ENCODE measurements at regions not wholly inside any gene's neighbourhood (a gene's known extent, or its start where the extent isn't known, plus 50 kb on each side); places are given as distances from the start of the nearest gene placed in this dataset.
"Not testable (repeated sequence)": the region's sequence is repeated elsewhere in the genome, so short reads cannot be mapped to it uniquely, and the experiment has no call there.

DNA sequence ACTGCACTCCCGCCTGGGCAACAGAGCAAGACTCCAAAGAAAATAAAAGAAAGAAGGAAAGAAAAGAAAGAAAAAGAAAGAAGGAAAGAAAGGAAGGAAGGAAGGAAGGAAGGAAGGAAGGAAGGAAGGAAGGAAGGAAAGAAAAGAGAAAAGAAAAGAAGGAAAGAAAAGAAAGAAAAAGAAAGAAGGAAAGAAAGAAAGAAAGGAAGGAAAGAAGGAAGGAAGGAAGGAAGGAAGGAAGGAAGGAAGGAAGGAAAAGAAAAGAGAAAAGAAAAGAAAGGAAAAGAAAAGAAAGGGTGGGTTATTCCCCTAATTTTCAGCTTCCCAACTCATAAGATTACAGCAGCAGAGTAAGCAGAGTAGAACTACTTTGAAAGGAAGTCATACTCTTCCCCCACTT lies 64.4 kb downstream of the TMEM200C start:
- DNase-seq: not testable (repeated sequence)

DNA sequence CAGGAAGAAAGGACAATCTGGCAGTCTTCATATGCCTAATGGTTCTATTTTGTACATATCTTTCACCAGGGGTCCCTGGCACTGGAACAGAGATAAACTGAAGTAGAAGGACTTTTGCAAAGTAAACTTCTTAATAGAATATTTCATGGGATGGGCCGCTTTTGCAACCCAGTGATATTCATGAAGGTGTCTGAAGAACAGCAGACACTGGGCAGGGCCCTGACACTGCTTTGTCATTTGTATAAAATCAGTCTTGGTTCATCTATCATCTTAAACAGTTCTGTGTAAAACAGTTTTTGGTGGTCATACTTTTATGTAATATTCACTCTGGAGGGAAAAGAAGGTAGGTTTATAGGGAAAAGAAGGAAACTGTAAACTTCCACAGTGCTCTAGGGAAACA lies 66.4 kb downstream of the TMEM200C start:
- DNase-seq: no peak

DNA sequence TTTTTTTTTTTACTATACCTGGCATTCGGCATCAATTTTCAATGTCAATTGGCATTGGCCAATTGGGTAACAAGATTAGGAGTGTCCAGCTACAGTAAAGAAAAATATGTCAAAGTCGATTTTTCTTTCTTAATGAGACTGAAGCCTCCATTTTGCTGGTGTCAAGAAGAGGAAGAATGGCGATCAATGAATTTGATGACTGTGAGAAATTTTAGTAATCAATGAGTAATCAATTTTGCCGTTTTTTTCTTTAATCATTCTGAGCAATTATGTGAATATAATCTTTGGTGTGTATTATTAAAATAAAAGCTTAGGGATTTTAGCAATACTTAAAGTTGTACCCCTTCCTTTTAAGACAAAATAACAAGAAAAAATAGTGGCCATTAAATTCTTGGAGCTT lies 69.7 kb downstream of the TMEM200C start:
- DNase-seq: no peak

DNA sequence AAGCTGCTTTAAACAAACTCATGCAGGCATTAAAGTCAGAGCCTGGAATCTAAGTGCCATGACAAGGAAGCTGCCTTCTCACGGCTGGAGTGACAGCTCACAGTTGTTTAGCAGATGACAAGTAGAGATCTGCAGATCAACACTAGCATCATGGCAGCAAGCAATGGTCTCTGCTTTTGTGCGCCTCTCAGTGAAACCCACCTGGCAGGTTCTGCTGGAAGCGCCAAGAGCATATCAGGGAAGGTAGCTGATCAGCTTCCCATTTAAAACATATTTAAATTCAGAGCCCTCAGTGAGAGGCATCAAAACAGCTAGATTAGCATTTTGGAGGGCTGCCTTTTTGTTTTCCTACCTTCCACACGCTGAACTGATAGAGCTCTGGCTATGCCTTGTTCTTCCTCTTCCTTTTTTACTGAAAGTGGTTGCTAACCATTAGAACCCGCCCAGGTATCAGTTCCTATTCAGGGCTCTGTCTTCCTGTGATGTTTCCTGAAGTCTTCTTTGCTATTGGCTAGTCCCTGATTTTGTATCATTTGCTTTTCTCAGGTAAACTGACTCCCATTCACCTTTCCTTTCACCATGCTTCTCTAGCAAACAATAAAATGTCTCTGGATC lies 70.8 kb downstream of the TMEM200C start:
- DNase-seq: no peak

DNA sequence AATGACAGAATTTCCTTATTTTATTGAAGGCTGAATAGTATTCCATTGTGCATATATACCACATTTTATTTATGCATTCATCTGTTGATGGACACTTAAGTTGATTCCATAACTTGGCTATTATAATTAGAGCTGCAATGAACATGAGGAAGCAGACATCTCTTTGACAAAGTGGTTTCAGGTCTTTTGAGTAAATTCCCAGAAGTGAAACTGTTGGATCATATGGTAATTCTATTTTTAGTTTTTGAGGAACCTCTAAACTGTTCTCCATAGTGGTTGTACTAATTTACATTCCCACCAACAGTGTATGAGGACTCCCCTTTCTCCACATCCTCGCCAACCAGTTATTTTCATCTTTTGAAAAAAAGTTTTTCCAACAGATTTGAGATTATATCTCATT lies 77.5 kb downstream of the TMEM200C start:
- DNase-seq: no peak

DNA sequence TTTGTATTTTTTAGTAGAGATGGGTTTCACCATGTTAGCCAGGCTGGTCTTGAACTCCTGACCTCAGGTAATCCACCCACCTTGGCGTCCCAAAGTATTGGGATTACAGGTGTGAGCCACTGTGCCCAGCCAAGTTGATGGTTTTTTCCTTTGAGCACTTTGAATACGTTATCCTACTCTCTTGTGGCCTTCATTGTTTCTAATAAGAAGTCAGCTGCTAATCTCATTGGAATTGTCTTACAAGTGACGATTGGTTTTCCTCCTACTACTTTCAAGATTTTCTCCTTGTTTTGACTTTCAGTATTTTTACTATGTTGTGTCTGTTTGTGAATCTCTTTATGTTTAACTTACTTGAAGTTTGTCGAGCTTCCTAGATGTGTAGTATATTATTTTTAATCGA lies 88.5 kb downstream of the TMEM200C start:
- DNase-seq: no peak

DNA sequence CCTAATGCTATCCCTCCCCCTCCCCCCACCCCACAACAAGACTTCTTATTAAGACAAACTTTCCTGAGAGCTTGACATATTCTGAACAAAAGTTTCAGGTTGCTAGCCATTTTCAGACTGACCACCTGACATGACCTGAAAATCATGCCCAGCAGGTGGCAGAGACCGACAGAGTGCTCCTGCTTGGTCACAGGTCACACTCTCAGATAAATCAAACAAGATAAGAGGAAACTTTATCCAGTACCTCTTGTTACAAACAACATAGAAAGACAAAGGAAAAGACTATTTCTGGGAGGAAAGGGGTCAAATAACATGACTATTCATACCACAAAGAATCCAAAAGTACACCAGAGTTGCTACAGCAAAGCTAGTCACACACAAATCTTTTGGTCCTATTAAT lies 107.4 kb downstream of the TMEM200C start:
- no peak for DNase-seq

DNA sequence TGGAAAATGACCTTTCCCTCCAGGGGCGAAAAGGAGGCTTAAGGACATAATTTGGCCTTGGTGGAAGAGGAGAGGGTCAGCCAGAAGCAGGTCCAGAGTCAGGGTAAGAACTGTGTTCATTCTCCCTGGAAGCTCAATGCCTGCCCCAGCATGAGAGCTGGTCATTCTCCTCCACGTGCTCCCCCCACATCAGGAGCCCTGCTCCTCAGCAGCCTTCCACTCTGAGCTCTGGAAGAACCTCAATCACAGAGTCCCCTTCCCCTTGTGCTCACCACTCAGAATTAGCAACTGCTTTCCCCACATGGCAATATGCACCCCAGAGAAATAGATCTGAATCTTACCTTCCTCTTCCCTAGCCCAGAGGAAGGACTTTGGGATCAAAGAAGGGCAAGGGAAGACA lies 115.4 kb downstream of the TMEM200C start:
- DNase-seq: no peak

DNA sequence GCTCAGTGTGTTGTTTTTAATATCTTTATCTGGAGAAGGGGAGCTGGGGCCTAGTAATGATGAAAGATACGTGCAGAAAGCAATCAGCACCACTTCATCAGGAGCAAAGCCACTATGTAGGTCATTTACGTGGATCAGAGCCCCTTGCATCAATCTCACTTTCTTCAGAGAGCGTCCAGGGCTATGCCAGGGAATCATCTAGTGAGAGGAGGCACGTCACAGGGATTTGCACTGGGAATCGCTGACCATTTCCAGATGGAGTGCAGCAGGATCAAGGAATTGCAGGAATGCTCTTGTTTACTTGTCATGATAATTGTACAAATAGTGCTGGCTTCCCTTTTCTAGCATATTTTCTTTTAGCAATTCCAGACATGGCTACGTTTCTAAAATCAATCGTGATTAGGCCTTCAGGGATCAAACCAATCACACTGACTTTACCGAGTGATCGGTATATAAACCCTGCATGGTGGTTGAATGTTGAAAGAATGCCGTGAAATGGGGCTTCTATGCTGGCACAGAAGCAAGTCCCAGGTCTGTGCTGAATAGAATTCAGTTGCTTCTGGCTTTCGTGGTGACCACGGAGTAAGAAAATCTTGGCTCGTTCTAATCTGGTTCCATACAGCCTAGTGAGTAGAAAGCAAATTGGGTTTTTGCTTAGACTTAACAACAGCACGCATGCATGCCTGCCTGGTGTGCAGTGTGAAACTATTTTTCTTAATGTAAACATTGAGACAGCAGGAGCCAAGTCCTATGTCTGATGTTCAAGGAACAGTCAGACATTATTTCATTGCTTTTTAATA lies 122.8 kb downstream of the TMEM200C start:
- no peak for DNase-seq

DNA sequence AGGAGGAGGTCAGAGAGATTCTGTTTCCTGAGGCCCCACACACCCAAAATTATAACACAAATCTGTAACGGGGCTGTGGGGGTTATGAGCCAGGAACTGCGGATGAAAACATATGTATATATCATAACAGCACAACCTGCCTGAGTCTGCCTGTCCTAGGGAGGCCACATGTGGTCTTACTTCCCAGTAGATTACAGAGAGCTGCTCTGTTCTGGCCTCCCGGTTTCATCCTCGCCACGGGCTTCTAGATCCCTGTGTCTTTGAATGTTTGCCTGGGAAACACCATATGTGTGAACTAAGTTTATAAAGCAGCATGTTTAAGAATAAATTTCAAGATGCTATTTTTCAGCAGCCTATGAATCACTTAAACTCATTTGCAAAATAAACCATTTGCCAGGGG lies 124.0 kb downstream of the TMEM200C start:
- DNase-seq: no peak

DNA sequence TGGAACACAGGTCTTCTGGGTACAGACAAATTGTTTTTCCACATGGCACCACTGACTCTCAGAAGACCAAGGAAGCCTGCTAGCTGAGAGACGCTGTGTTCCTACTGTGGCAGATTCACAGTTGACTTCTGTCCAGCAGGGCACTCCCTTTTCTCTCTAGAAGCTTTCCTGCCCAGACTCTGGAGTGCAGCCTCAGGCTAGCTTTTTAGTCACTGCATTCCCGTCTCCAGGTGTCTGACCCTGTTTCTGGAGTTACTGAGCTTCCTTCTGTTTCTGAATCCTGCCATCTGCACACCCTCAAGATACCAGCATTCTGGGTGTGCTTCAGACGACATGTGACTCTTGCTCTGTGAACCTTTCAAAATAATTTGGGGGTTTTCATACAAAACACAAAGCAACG lies 125.1 kb downstream of the TMEM200C start:
- no peak for DNase-seq

DNA sequence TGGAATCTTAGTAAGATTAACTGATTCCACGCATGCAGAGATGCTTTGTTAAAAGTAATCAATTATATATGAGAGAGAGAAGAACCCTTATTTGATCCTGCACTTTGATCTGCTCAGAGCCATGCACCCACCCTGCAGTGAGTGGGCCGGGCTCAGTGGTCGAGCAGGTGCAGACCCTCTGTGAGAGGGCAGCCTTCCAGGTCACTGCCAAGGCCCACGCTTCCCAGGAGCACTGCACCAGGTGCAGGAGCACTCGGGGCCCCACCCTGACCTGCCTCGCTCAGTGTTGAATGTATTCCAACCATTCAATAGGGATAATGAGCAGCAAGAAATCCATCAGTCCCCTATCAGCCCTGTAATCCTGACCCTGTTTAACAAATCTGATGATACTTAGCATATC lies 126.9 kb downstream of the TMEM200C start:
- DNase-seq: no peak

DNA sequence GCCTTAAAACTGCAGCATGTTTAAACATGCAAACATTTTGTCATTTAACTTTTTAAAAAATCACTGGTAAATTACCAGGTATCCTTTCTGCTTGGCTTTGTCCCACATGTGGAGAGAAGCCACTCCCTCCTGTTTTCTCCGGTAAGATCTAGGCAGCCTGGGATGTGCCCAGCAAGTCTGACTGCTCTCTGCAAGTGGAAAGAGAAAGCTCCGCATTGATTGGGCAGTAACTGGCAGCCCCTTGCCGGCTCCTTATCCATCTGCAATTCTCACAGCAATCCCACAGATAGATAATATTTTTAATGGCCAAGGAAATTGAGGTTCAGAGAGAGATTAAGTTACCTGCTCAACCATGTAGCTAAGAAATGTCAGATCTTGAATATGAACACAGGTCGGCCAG lies 136.1 kb downstream of the TMEM200C start:
- peak in 2 of 56 donors; percentile 1 to 2 for DNase-seq

DNA sequence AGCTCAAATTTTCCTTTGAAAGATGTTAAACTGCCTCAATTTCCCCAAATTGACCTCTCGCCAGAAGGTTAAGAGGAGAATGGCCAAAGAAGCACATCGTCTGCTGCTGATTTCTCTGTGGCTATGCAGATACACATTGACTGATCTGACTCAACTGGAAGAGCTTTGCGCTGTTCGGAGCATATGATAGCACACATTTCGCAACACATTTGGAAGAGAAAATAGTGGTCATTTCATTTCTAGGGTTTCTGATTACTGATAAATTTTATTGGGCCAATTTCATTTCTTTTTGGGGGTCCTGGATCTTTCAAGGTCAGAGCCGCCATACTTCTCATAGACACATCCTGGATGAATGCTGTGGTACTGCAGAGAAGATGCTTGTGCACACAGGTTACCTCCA lies 138.5 kb downstream of the TMEM200C start:
- DNase-seq: no peak

DNA sequence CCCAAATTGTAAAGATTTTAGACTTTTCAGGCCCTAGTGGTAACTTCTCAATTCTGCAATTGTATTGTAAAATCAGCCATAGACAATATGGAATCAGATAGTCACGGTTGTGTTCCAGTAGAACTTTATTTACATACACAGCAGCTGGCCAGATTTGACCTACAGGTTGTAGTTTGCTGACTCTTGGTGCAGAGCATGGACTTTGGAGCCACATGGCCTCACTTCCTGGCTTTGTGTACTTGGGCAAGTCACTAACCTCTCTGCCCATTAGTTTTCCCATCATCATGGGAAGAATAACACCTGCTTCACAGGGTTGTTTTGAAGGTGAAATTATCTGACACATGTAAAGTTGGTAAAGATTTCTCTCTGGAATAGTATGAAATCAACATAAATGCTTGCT lies 147.6 kb downstream of the TMEM200C start:
- no peak for DNase-seq

DNA sequence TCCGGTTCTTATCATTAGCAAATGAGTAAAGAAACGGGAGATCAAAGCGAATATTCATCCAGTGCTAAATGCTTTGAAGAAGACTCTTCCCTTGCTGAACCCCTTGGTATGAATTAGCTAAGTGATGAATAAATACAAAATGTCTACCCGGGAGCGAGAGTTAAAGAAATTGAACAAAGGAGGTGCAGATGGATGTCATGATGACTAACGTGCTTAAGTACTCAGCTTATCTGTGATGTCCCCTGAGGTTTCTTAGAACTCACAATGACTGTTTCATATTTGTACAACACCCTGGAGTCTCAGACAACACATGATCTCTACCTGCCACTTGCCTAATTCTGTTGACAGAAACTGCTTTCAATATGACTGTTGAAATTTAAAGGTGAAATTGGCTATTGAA lies 148.5 kb downstream of the TMEM200C start:
- no peak for DNase-seq

DNA sequence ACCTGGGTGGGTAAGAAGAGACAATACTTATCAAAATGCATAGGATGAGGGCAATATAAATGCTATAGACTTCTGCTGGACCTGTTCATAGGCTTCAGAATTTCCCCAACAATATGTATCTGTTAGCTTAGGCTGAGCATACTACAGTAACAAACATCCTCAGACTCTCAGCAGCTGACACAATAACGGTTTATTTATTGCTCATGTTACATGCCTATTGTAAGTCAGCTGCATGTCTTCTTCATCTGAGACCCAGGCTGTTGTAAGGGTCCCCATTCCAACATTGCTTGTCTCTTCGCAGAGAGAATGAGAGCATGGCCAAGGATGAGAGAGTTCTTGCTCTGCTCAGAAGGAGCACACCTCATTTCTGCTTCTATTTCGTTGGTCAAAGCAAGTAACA lies 150.7 kb downstream of the TMEM200C start:
- DNase-seq: no peak

DNA sequence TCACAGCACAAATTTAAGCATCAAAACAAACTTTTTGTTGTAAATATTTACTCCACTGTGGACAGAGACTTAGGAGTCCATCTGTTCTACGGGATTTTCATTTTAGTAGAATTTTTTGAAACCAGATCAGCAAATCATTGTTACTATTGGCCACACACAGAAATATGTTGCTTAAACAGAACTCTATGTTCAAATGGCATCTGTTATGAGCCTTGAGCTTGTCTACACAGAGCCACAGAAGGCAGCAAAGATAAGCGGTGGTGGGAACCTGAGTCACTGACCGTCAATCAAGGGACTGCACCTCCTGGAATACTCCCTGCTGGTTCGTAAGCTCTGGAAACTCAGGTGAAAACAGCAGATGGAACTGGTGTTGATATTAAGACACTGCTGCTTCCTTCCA lies 156.8 kb downstream of the TMEM200C start:
- DNase-seq: no peak

DNA sequence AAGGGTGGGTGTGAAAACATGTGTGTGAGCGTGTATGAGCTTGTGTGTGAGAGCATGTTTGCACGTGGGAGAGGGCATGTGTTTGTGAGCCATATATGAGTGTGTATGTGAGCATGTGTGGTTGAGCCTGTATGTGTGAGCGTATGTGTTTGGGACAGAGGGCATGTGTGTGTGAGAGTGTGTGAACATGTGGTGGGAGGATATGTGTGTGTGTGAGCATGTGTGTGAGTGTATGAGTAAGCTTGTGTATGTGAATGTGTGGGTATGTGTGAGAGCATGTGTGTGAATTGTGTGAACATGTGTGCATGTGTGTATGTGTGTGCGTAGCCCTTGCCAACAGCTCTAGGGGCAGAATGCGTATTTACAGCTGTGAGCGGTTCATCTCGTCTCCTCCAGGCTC lies 163.0 kb downstream of the TMEM200C start:
- DNase-seq: no peak

DNA sequence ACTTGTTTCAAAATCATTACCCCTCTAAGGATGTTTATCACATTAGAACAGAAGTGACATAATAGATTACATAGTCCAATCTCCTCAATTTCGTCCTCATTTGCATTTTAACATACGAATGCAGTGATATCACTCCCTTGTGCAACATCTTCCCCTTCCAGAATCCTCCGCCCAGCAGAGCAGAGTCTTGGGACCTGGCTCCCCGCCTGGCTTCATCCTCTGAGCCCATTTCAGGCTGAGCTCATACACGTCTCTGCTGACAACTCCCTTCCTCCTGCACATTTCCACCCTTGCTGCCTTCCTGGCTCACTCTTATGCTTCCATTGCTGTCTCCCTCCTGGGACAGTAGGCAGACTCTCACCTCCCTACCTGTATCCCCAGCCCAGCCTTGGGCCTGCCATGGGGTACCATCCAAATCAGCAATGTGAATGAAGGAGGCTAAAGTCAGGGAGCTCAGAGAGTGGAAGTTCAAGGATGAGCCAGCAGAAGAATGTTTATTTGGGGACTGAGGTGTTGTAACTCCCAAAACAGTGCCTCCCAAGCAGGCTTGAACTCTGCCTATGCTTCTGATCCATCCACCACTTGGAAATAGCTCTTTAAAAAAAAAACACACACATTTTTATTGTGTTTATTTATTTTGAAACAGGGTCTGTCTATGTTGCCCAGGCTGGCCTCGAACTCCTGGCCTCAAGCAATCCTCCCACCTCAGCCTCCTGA lies 165.2 kb downstream of the TMEM200C start:
- DNase-seq: no peak

DNA sequence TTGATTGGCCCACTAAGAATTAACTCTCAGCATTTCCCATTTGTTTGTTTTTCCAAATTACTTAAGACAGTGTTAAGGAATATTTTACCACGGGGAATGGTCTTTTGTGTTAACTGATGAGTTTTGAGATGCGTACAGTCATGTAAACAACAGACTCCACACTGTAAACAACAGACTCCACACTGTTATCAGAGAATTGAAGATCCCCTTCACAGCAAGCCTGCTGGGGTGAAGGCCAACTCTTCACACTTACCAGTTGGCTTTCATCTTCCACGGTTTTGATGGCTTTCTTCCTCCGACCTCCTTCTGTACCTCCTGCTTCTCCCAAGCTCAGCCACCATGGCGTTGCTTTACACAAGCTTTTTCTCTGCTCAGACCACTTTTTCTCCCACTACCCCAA lies 166.8 kb downstream of the TMEM200C start:
- DNase-seq: no peak

DNA sequence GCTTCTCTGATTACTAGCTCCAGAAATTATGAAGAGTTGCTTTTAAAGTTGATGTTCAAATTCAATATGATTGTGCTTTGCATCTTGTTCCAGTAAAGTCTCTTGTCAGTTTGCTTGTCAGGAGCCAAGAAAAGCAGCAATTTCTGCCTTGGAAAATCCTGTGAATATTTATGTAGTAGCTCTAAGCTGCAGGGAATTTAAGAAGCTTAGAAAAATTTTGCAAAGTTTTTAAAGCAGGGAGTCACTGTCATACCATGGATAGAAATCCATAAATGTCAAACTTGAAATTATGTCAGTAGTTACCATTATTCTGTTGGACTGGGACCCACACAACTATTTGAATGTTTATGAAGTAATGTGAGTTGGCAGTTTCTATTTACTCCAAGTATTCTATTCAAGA lies 169.3 kb downstream of the TMEM200C start:
- no peak for DNase-seq

DNA sequence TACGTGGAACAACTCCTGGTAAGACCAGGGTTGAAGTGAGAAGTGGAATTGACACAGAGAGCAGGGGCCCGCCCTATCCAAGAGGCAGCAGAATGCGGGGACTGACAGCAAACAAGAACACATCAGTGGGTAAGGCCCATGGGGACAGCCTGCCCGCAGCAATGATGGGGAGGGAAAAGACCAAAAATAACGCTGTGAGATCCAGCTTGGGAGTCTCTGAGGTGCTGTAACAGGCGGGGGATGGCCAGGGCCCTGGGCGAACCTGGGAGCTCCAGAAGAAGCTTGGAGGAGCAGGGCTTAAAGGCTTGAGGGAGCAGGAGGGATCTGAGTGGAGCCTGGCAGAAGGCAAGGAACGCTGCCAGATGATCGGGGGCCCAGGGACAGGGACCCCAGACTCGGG lies 173.4 kb downstream of the TMEM200C start:
- DNase-seq: no peak
